Mammary epithelial cell (primary cell): ENCODE measurements at regions not wholly inside any gene's neighbourhood (a gene's known extent, or its start where the extent isn't known, plus 50 kb on each side); places are given as distances from the start of the nearest gene placed in this dataset.

Experiments
- EZH2 ChIP-seq: IDR thresholded peaks from 2 replicates; pipeline ENCODE4 v1.6.1; 2012; ENCODE audit warnings: low read length, inconsistent platforms, borderline replicate concordance
- TF ChIP-seq, protein P1 (sequence below), 2 donors: IDR thresholded peaks in 1 of 2; conservative IDR thresholded peaks in 1 of 2; 2 replicates each; pipeline ENCODE4 v1.5.1; 2011 to 2012; ENCODE audit warnings: inconsistent platforms in 2 of 2, low read length in 2 of 2, mild to moderate bottlenecking in 2 of 2, control low read depth in 1 of 2, low read depth in 1 of 2; ENCODE audit not compliant: insufficient read depth in 1 of 2; ENCODE audit errors: extremely low read depth in 1 of 2

DNA sequence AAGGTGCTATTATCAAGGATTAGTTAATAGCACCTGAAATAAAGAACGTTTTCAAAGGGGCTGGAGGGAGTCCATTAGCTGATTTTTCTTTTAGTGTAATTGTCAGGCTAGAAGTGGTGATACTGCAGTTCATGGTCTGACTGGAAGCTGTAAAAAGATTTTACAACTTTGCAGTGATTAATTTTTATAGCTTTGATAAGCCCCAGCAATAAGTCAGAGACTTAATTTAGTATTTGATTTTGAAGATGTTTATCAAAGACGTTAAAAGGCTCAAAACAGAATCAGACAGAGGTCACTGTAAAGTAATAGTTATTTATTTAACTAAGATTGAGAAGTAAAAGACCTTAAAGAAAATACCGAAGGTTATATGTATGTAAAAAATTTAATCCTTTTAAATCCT lies 165.5 kb upstream of the FMN2 start:
- TF ChIP-seq, protein P1, sequence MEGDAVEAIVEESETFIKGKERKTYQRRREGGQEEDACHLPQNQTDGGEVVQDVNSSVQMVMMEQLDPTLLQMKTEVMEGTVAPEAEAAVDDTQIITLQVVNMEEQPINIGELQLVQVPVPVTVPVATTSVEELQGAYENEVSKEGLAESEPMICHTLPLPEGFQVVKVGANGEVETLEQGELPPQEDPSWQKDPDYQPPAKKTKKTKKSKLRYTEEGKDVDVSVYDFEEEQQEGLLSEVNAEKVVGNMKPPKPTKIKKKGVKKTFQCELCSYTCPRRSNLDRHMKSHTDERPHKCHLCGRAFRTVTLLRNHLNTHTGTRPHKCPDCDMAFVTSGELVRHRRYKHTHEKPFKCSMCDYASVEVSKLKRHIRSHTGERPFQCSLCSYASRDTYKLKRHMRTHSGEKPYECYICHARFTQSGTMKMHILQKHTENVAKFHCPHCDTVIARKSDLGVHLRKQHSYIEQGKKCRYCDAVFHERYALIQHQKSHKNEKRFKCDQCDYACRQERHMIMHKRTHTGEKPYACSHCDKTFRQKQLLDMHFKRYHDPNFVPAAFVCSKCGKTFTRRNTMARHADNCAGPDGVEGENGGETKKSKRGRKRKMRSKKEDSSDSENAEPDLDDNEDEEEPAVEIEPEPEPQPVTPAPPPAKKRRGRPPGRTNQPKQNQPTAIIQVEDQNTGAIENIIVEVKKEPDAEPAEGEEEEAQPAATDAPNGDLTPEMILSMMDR (conservative IDR thresholded peaks at IDR 0.05 in 1 of 2, IDR thresholded peaks at IDR 0.05 in 1 of 2; ENCODE audit: extremely low read depth in 1 of 2, insufficient read depth in 1 of 2, low read depth in 1 of 2, low read length in 2 of 2), result no peak
- no peak for TF ChIP-seq EZH2
